Lower leg skin (tissue), 4 donors: ENCODE measurements at regions not wholly inside any gene's neighbourhood (a gene's known extent, or its start where the extent isn't known, plus 50 kb on each side); places are given as distances from the start of the nearest gene placed in this dataset.

Source experiments
- DNase-seq, 2 donors: peaks; one replicate each; pipeline ENCODE4 v3.0.0-alpha.2; 2019; ENCODE audit warnings: low spot score in 2 of 2
- H3K4me3 ChIP-seq: fragments of 200-600 bp; sonication (generic); 2 replicates; pipeline ENCODE4 v1.5.1; 2017; ENCODE audit warnings: mild to moderate bottlenecking, low read depth; ENCODE audit not compliant: poor library complexity, severe bottlenecking
- POLR2A ChIP-seq, 2 donors: fragments of 450-650 bp; IDR thresholded peaks; one replicate each; pipeline ENCODE4 v1.6.1; 2016 to 2017; ENCODE audit warnings: antibody characterized with exemption in 2 of 2, mild to moderate bottlenecking in 1 of 2, moderate library complexity in 1 of 2
- WGBS, 2 donors: methylation state at CpG; one replicate each; pipeline ENCODE4 v1.1.5; 2018; 5-methylcytosine and 5-hydroxymethylcytosine counted together
- intact Hi-C: fragments of 100-400 bp; cut with DNase I; formaldehyde crosslinking; loops from one replicate; pipeline ENCODE4 v1.15.0; 2023; ENCODE audit warnings: low total_unique reads
- TF ChIP-seq, protein P1 (sequence below), 3 donors: fragments of 450-650 bp; IDR thresholded peaks; one replicate each; pipeline ENCODE4 v1.5.1; 2016; ENCODE audit warnings: antibody characterized with exemption in 3 of 3, mild to moderate bottlenecking in 3 of 3, moderate library complexity in 2 of 3

GRCh38 chr3:25120665-25121064 lies 307.4 kb upstream of the RARB start:
- 41 to 42% methylated on average over 4 of the region's 4 CpGs for WGBS, 2 donors
- intact Hi-C loops, result no loop called here
- no peak overlapping the region for H3K4me3 ChIP-seq
- TF ChIP-seq POLR2A (IDR thresholded peaks at IDR 0.05), result no peak
- TF ChIP-seq, protein P1, sequence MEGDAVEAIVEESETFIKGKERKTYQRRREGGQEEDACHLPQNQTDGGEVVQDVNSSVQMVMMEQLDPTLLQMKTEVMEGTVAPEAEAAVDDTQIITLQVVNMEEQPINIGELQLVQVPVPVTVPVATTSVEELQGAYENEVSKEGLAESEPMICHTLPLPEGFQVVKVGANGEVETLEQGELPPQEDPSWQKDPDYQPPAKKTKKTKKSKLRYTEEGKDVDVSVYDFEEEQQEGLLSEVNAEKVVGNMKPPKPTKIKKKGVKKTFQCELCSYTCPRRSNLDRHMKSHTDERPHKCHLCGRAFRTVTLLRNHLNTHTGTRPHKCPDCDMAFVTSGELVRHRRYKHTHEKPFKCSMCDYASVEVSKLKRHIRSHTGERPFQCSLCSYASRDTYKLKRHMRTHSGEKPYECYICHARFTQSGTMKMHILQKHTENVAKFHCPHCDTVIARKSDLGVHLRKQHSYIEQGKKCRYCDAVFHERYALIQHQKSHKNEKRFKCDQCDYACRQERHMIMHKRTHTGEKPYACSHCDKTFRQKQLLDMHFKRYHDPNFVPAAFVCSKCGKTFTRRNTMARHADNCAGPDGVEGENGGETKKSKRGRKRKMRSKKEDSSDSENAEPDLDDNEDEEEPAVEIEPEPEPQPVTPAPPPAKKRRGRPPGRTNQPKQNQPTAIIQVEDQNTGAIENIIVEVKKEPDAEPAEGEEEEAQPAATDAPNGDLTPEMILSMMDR (IDR thresholded peaks at IDR 0.05), result no peak
- DNase-seq, result no peak

- no peak for DNase-seq
- TF ChIP-seq, protein P1 (IDR thresholded peaks at IDR 0.05), result no peak
- no peak for TF ChIP-seq POLR2A (IDR thresholded peaks at IDR 0.05)
- WGBS, 2 donors, result 79 to 87% methylated on average over 4 of the region's 4 CpGs
- H3K4me3 ChIP-seq, result no peak overlapping the region
- intact Hi-C loops, result no loop called here
These were observed 302.9 kb upstream of the RARB start for GRCh38 chr3:25125201-25125600.

DNA sequence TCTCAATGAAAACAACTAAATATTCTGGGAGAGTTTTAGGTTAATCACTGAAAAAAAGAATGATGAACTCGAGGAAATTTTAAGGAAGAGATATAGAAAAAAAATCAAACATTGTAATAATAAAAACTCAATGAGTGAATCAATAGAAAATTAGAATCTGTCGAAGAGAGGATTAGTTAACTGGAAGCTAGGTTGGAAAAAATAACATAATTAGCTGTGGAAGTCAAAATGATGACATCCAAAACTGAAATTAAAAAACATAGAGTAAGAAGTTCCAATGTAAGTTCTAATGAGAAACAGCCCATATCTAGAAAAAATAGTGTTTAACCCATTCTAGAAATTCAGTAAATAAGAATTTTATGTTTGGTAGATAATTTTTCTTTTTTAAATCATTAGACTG lies 299.3 kb upstream of the RARB start:
- 87 to 88% methylated on average over 2 of the region's 2 CpGs for whole genome bisulfite sequencing, 2 donors
- TF ChIP-seq, protein P1 (IDR thresholded peaks at IDR 0.05), result no peak
- no peak for TF ChIP-seq POLR2A (IDR thresholded peaks at IDR 0.05)
- no peak overlapping the region for H3K4me3 ChIP-seq
- DNase-seq, result no peak
- intact Hi-C loops, result no loop called here

- TF ChIP-seq POLR2A (IDR thresholded peaks at IDR 0.05), result no peak
- TF ChIP-seq, protein P1 (IDR thresholded peaks at IDR 0.05), result no peak
- DNase-seq, result no peak
- intact Hi-C loops, result no loop called here
- no peak overlapping the region for H3K4me3 ChIP-seq
- 69 to 78% methylated on average over 4 of the region's 4 CpGs for WGBS, 2 donors
These were observed 297.1 kb upstream of the RARB start for GRCh38 chr3:25130724-25131520.

DNA sequence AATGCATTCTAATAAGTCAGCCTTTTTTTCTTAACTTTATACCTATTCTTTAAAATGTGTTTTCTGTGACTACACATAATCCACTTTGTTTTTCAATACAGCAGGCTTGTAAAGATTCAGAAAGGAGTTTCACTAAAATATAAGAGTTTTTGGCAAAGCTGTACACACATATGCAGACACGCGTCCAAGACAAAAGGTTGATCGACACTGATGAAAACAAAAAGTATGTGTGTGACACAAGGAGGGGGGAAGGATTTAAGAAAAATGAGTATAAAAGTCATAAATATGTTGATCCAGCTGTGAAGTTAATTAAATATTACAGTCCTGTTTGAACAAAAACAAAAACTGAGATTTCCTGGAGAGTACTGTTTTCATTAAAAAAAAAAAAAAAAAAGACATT lies 294.5 kb upstream of the RARB start:
- no peak overlapping the region for H3K4me3 ChIP-seq
- DNase-seq, result no peak
- WGBS, 2 donors, result 70 to 71% methylated on average over 3 of the region's 3 CpGs
- TF ChIP-seq, protein P1 (IDR thresholded peaks at IDR 0.05), result no peak
- TF ChIP-seq POLR2A (IDR thresholded peaks at IDR 0.05), result no peak
- intact Hi-C loops, result no loop called here

DNA sequence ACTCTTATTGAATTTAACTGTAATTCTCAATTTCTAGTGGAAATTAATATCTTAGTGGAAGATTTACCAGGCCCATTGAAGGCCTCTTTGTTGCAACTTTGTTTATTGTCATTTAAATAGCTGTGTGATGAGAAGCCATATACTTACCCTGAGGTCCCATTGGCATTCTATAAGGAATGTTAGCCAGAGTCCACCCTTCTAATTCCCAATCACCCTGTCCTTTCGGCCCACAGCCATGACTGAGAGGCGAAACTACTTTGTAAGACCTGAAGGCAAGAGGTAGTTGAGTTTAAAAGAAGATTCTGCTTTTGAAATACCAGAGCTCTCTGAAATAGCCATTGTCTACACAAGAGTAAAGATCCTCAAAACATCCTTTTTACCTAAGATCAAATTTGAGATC lies 290.5 kb upstream of the RARB start:
- no peak for DNase-seq
- TF ChIP-seq POLR2A (IDR thresholded peaks at IDR 0.05), result no peak
- TF ChIP-seq, protein P1 (IDR thresholded peaks at IDR 0.05), result no peak
- no peak overlapping the region for H3K4me3 ChIP-seq
- WGBS, 2 donors, result 95 to 96% methylated on average over 2 of the region's 2 CpGs
- intact Hi-C loops, result no loop called here
